LHCN-M2 (cell line): ENCODE measurements at regions not wholly inside any gene's neighbourhood (a gene's known extent, or its start where the extent isn't known, plus 50 kb on each side); places are given as distances from the start of the nearest gene placed in this dataset.
A peak's percentile ranks its signal among the peaks of the same experiment; 100 is the strongest.
"Not testable (repeated sequence)": the region's sequence is repeated elsewhere in the genome, so short reads cannot be mapped to it uniquely, and the experiment has no call there.

Experiments used
- DNase-seq: peaks from one replicate; pipeline ENCODE4 v3.0.0-alpha.2; 2012; ENCODE audit warnings: low read depth

GRCh38 chr7:128561116-128561722 is 84.7 kb downstream of the METTL2B start:
- not testable (repeated sequence) for DNase-seq

- DNase-seq, result not testable (repeated sequence)
Observed at GRCh38 chr7:128562795-128563194, 86.2 kb downstream of the METTL2B start.

GRCh38 chr7:128564123-128564700 is 87.7 kb downstream of the METTL2B start:
- not testable (repeated sequence) for DNase-seq

- not testable (repeated sequence) for DNase-seq
Observed at GRCh38 chr7:128564932-128565864, 88.7 kb downstream of the METTL2B start.

GRCh38 chr7:128575277-128575676 is 96.8 kb upstream of the GARIN1A start:
- not testable (repeated sequence) for DNase-seq

GRCh38 chr7:128576953-128577352 is 95.1 kb upstream of the GARIN1A start:
- DNase-seq, result not testable (repeated sequence)

- not testable (repeated sequence) for DNase-seq
Observed at GRCh38 chr7:128579843-128580242, 92.2 kb upstream of the GARIN1A start.

- peak; percentile 86 for DNase-seq
Observed at GRCh38 chr7:128581100-128581499, 91.0 kb upstream of the GARIN1A start.

GRCh38 chr7:128581825-128582561 is 90.1 kb upstream of the GARIN1A start:
- DNase-seq, result not testable (repeated sequence)

GRCh38 chr7:128586715-128587114 is 85.4 kb upstream of the GARIN1A start:
- not testable (repeated sequence) for DNase-seq

GRCh38 chr7:128591705-128592104 is 80.4 kb upstream of the GARIN1A start:
- DNase-seq, result no peak

- not testable (repeated sequence) for DNase-seq
Observed at GRCh38 chr7:128592209-128592608, 79.9 kb upstream of the GARIN1A start.

- DNase-seq, result not testable (repeated sequence)
Observed at GRCh38 chr7:128594061-128594460, 78.0 kb upstream of the GARIN1A start.

GRCh38 chr7:128596336-128597128 is 75.6 kb upstream of the GARIN1A start:
- not testable (repeated sequence) for DNase-seq

GRCh38 chr7:128598946-128599345 is 73.1 kb upstream of the GARIN1A start:
- DNase-seq, result peak; percentile 58

GRCh38 chr7:128608678-128609421 is 63.2 kb upstream of the GARIN1A start:
- DNase-seq, result peak; percentile 66

- not testable (repeated sequence) for DNase-seq
Observed at GRCh38 chr7:128613366-128613765, 58.7 kb upstream of the GARIN1A start.

GRCh38 chr7:128614812-128615211 is 57.3 kb upstream of the GARIN1A start:
- DNase-seq, result peak; percentile 27

GRCh38 chr7:128616799-128617198 is 55.3 kb upstream of the GARIN1A start:
- DNase-seq, result not testable (repeated sequence)
